ENCODE measurements at regions not wholly inside any gene's neighbourhood (a gene's known extent, or its start where the extent isn't known, plus 50 kb on each side); places are given as distances from the start of the nearest gene placed in this dataset.

GRCh38 chr17:14776791-14777190 is 475.9 kb downstream of the HS3ST3B1 start:
- Histone ChIP-seq H3K4me3 (ENCODE audit: low read depth, low read length) (no peak overlapping the region), H3K36me3 (ENCODE audit: control insufficient read depth, insufficient read depth, low read length) (no peaks in the 10 kb centered on the region), H3K27me3 (ENCODE audit: control insufficient read depth, insufficient read depth, low read length) (no peaks in the 10 kb centered on the region)
- TF ChIP-seq CTCF (IDR thresholded peaks at IDR 0.05; ENCODE audit: insufficient read depth, low read length, severe bottlenecking) = no peak
- DNase-seq (ENCODE audit: low read depth) = peak; percentile 98
- peak; percentile 80 for FAIRE-seq

- H3K4me3 ChIP-seq (ENCODE audit: low read depth, low read length) = no peak overlapping the region
- no peaks in the 10 kb centered on the region for H3K27me3 ChIP-seq (ENCODE audit: control insufficient read depth, insufficient read depth, low read length)
- no peak for TF ChIP-seq CTCF (IDR thresholded peaks at IDR 0.05; ENCODE audit: insufficient read depth, low read length, severe bottlenecking)
- FAIRE-seq = peak; percentile 18
- H3K36me3 ChIP-seq (ENCODE audit: control insufficient read depth, insufficient read depth, low read length) = no peaks in the 10 kb centered on the region
- DNase-seq (ENCODE audit: low read depth) = peak; percentile 40
Measured at GRCh38 chr17:14775731-14776492, 475.0 kb downstream of the HS3ST3B1 start.

DNA sequence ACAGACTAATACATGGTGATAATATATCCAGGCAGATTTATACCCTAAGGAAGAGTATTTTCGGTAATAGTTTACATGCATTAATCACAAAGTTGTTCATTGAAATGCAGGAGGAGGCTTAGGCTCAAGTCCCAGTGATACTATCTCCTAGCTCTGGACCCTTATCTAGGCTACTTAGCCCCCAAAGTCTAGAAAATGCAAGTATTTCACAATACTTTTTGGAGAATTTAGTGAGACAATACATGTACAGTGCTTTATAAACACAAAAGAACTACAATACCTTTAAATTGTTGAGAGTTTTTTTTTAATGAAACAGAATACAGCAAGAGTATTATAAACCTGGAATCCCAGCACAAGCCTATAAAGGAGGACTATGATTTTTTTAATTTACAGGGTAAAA is 473.9 kb downstream of the HS3ST3B1 start:
- Histone ChIP-seq H3K36me3 (ENCODE audit: control insufficient read depth, insufficient read depth, low read length) (no peaks in the 10 kb centered on the region), H3K4me3 (ENCODE audit: low read depth, low read length) (no peak overlapping the region), H3K27me3 (ENCODE audit: control insufficient read depth, insufficient read depth, low read length) (no peaks in the 10 kb centered on the region)
- DNase-seq (ENCODE audit: low read depth) (no peak), FAIRE-seq (no peak)
- no peak for TF ChIP-seq CTCF (IDR thresholded peaks at IDR 0.05; ENCODE audit: insufficient read depth, low read length, severe bottlenecking)

GRCh38 chr17:14772776-14773175 is 471.9 kb downstream of the HS3ST3B1 start:
- no peak for TF ChIP-seq CTCF (IDR thresholded peaks at IDR 0.05; ENCODE audit: insufficient read depth, low read length, severe bottlenecking)
- FAIRE-seq = no peak
- H3K36me3 ChIP-seq (ENCODE audit: control insufficient read depth, insufficient read depth, low read length) = no peaks in the 10 kb centered on the region

DNA sequence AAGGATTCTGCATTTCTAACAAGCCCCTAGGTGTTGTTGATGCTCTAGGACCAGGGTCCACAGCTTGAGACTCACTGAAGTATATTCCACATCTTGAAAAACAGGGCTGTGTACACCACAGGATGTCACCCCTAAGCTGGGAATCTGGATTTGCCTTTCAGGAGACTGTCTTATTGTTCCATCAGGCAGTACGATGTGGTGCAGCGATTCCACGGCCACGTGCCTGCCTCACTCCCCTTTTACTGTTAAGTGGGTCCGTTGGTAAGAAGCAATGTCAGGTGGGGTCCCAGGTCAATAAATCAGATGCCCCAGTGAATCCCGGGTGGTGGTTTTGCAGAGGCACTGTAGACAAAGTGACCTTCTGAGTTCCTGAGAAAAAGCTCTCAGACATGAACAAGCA is 470.7 kb downstream of the HS3ST3B1 start:
- DNase-seq (ENCODE audit: low read depth) = no peak
- no peak for TF ChIP-seq CTCF (IDR thresholded peaks at IDR 0.05; ENCODE audit: insufficient read depth, low read length, severe bottlenecking)

More at GRCh38 chr17:14772776-14773175, 471.9 kb downstream of the HS3ST3B1 start:
- DNase-seq (ENCODE audit: low read depth) = no peak
- no peak overlapping the region for H3K4me3 ChIP-seq (ENCODE audit: low read depth, low read length)
- H3K27me3 ChIP-seq (ENCODE audit: control insufficient read depth, insufficient read depth, low read length) = no peaks in the 10 kb centered on the region

GRCh38 chr17:14768923-14769322 is 468.0 kb downstream of the HS3ST3B1 start:
- no peaks in the 10 kb centered on the region for H3K27me3 ChIP-seq (ENCODE audit: control insufficient read depth, insufficient read depth, low read length)
- TF ChIP-seq CTCF (IDR thresholded peaks at IDR 0.05; ENCODE audit: insufficient read depth, low read length, severe bottlenecking) = no peak
- DNase-seq (ENCODE audit: low read depth) = no peak
- no peak for FAIRE-seq
- no peak overlapping the region for H3K4me3 ChIP-seq (ENCODE audit: low read depth, low read length)
- H3K36me3 ChIP-seq (ENCODE audit: control insufficient read depth, insufficient read depth, low read length) = no peaks in the 10 kb centered on the region

More for the DNA sequence above, 470.7 kb downstream of the HS3ST3B1 start:
- no peaks in the 10 kb centered on the region for H3K27me3 ChIP-seq (ENCODE audit: control insufficient read depth, insufficient read depth, low read length)
- no peak for FAIRE-seq
- no peaks in the 10 kb centered on the region for H3K36me3 ChIP-seq (ENCODE audit: control insufficient read depth, insufficient read depth, low read length)
- H3K4me3 ChIP-seq (ENCODE audit: low read depth, low read length) = no peak overlapping the region

Measured in bronchial epithelial cell (primary cell).